ENCODE measurements at regions not wholly inside any gene's neighbourhood (a gene's known extent, or its start where the extent isn't known, plus 50 kb on each side); places are given as distances from the start of the nearest gene placed in this dataset.
"Not testable (repeated sequence)": the region's sequence is repeated elsewhere in the genome, so short reads cannot be mapped to it uniquely, and the experiment has no call there.

DNA sequence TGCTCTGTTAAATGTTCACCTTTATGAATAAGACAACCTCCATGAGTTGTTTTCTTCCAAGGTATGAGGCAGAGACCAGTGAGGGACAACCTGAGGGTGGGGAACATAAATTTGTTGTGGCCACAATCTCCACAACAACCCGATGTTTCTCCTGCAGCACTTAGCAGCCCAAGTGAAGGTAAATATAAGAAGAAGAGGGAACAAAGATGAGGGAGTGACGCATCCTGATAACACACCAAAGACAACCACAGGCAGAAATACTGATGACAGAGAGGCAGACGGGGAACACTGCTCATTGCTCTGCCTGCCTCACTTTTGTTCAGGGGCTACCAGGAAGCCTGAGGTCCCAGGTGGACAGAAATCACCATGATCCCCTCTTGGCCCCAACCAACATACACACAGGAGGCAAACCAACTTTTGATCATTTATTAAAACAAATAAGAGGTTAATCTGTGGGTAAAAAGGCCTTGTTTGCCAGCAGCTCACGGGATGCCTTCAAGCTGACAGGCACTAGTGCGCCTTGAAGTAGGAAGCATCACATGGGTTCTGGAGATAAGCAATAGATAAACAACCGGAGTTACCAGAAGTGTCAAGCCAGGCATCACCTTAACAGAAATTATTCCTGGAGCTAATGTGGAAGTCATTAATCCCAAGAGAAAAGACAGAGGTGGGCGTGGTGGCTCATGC, 104.9 kb upstream of the ALDH3B2 start:
- DNase-seq (ENCODE audit: extremely low read depth in 1 of 2, low read depth in 1 of 2): not testable (repeated sequence)

DNA sequence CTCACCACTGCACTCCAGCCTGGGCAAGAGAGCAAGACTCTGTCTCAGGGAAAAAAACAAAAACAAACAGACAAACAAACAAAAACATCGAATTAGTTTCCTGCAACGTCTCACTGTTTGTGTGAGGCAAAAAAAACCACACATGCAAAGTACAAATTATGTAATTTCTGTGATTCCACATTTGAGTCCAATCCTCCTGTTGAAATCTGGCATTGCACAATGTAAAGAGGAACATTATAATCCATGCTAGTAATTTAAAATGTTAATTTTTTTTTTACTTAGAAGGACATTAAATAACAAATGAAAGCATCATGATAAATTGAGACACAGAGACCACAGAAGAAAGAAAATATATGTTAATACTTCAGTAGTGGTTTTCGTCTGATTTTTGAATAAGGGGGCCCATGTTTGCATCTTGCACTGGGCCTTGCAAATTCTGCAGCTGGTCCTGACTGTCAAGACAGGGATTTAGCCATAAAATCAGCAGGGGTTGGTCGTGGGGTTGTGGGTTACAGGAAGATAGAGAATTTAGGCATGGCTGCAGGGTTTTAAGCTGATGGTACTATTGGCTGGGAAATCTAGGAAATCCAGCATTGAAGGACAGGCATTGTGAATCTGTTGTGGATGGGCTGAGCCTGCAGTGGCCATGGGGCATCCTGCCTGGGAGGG, 102.6 kb upstream of the ALDH3B2 start:
- no peak for DNase-seq (ENCODE audit: extremely low read depth in 1 of 2, low read depth in 1 of 2)

DNA sequence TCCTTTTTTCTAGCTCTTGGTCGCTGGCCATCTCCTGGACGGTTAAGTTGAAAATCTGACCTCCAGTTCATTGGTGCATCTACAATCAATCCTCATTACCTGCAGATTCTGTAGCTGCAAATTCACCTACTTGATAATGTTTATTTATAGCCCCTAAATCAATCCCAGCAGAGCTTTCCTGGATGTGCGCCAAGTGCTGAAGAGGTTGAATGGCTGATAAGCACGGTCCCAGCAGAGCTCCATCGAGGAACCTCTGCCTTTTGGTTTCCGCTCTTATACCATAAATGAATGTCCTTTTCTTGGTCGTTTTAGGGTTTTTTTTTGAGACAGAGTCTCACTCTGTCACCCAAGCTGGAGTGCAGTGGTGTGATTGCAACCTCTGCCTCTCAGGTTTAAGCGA, 99.8 kb upstream of the ALDH3B2 start:
- not testable (repeated sequence) for DNase-seq (ENCODE audit: extremely low read depth in 1 of 2, low read depth in 1 of 2)

DNA sequence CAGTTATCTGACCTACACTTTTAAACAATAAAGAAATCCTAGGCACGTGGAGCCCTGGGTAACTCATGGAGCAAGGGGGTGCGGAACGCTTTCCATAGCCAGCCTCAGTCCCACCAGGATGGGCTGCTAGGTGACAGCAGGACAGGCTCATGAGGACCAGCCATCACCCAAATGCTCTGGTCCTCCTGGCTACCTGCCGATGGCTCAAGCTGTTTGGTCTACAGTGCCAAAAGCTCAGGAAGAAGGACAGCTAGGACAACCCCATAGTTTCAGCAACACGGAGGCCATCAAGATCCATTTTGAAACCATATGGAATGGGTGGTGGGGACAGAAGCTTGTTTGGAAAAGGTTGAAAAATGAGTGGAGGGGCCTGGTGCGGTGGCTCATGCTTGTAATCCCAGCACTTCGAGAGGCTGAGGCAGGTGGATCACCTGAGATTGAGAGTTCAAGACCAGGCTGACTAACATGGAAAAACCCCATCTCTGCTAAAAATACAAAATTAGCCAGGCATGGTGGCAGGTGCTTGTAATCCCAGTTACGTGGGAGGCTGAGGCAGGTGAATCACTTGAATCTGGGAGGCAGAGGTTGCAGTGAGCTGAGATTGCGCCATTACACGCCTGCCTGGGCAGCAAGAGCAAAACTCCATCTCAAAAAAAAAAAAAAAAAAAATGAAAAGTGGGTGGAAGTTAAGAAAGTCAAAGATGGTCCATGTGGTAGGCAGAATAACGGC, 93.7 kb upstream of the ALDH3B2 start:
- peak in 1 of 2 donors; percentile 5 for DNase-seq (ENCODE audit: extremely low read depth in 1 of 2, low read depth in 1 of 2)

DNA sequence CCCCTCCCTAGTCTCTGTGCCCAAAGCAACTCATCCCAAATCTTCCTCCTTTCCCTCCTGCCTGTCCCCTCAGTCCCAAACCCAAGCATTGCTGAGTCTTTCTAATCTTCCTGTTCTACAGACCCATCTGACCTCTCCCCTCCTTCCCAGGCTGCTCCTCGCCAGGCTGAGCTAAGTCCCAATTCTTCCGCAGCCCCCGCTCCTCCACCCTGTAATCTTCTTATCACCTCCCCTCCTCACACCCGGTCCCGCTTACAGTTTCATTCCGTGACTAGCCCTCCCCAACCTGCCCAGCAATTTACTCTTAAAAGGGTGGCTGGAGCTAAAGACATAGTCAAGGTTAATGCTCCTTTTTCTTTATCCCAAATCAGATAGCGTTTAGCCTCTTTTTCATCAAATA, 86.8 kb upstream of the ALDH3B2 start:
- DNase-seq (ENCODE audit: extremely low read depth in 1 of 2, low read depth in 1 of 2): not testable (repeated sequence)

DNA sequence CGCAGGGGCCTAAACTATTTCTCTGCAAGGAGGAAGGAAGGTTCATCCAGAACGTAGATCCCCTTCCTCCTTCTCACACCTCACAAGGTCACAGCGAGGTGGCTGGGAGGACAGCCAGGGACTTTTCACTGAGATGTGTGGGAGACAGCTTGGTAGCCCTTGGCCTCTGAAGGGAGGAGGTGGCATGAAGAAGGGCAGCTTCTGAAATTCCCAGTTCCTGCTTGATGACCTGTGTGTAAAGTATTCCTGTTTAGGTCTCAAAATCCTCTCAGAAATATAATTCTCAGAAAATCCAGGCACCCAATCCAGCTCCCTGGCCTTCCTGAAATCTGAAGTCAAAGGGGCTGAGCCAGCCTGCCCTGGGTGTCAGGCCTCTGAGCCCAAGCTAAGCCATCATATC, 84.9 kb upstream of the ALDH3B2 start:
- DNase-seq (ENCODE audit: extremely low read depth in 1 of 2, low read depth in 1 of 2): not testable (repeated sequence)

DNA sequence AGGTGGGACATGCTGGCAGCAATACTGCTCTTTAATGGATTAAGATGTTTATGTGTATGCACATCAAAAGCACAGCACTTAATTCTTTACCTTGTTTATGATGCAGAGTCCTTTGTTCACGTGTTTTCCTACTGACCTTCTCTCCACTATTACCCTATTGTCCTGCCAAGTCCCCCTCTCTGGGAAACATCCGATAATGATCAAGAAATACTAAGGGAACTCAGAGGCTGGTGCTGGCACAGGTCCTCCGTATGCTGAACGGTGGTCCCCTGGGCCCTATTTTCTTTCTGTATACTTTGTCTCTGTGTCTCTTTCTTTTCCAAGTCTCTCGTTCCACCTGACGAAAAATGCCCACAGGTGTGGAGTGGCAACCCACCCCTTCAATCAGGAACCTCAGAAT, 84.0 kb upstream of the ALDH3B2 start:
- DNase-seq (ENCODE audit: extremely low read depth in 1 of 2, low read depth in 1 of 2): not testable (repeated sequence)

DNA sequence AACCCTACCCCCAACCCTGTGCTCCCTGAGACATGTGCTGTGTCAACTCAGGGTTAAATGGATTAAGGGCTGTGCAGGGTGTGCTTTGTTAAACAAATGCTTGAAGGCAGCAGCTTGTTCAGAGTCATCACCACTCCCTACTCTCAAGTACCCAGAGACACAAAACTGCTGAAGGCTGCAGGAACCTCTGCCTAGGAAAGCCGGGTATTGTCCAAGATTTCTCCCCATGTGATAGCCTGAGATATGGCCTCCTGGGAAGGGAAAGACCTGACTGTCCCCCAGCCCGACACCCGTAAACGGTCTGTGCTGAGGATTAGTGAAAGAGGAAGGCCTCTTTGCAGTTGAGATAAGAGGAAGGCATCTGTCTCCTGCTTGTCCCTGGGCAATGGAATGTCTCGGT, 83.6 kb upstream of the ALDH3B2 start:
- DNase-seq (ENCODE audit: extremely low read depth in 1 of 2, low read depth in 1 of 2): not testable (repeated sequence)

DNA sequence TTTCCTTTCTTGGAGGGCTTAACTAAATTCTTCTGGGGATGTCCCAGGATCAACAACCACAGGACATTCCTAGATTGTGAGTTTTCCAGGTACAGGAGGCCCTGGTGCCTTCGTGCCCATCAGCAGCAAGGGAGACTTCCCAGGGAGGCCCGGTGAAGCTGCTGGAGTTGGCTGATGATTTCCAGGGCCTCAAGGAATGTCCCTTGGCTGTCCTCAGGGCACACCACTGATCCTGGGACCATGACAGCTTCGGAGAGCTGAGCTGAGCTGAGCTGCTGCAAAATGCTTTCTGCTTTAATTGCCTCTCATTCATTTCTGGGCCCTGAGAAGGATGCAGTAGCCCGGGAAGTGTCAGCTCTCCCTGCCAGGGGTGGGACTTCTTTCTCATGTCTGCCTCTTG, 79.4 kb upstream of the ALDH3B2 start:
- DNase-seq (ENCODE audit: extremely low read depth in 1 of 2, low read depth in 1 of 2): not testable (repeated sequence)

DNA sequence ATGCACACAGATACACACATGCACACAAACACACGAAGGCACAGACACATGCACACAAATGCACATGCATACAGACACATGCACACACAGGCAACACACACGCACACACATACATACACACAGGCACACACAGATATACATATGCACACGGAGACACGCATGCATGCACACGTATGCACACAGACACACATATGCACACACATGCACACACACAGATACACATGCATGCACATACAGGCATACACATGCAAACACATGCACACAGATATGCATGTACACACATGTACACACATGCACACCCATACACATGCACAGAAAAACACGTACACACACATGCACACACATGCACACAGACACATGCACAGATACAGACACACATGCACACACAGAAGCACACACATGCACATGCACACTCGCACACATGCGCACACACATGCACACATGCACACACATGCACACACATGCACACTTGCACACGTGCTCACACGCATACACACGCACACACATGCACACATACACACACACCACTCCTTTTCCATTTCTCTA, 70.8 kb upstream of the ALDH3B2 start:
- DNase-seq (ENCODE audit: extremely low read depth in 1 of 2, low read depth in 1 of 2): no peak

DNA sequence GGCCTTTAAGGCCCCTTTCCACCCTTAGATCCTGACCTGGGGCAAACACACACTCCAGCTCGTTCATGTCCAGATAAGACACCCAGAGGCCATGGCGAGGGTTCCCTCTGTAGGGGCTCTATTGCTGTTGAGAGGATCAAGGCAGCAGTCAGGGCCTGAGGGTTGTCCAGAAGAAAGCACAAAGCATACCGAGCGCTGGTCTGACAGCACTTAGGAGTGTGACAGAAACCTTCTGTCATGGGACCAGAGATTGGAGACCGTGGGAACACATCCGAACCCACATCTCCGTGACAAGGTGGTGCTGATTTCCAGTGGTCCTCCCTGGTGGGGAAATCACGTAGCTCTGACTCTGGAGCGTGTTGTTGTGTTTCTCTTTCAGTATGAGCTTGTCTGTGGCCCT, 69.8 kb upstream of the ALDH3B2 start:
- DNase-seq (ENCODE audit: extremely low read depth in 1 of 2, low read depth in 1 of 2): not testable (repeated sequence)

DNA sequence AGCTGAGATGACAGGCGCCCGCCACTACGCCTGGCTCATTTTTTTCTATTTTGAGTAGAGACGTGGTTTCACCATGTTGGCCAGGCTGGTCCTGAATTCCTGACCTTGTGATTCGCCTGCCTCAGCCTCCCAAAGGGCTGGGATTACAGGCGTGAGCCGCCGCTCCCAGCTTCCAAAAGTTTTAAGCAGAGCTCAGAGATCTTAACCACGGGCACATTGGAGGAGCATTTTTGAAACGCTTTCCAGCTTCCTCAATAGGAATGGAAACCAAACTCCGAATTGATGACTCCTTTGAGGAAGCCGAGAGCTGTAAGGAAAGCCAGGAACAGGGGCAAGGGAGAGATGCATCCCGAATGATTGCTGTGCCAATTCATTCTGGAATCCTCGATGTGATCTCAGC, 63.8 kb upstream of the ALDH3B2 start:
- DNase-seq (ENCODE audit: extremely low read depth in 1 of 2, low read depth in 1 of 2): not testable (repeated sequence)

DNA sequence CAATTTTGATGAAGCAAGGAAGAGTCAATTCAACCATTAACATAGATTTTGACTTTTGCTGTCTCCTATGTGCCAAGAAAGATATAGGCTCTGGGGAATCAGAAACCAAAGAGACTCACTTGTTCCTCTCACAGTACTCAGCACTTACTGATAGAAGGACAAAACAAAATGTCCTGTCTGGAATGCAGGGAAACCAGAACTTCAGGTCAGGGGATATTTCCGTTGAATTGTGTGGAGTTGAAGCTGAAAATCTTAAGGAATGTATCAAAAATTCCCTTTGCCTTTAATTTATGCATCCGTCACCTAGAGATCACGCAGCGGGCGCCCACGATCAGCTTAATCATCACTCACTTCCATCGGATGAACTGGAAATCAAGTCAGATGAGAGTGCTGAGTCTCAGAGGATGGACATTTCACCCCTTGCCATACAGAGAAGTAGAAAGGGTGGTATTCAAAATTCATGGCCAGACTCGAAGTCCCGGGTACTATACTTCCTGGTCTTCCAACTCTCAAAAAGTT, 63.2 kb upstream of the ALDH3B2 start:
- not testable (repeated sequence) for DNase-seq (ENCODE audit: extremely low read depth in 1 of 2, low read depth in 1 of 2)

DNA sequence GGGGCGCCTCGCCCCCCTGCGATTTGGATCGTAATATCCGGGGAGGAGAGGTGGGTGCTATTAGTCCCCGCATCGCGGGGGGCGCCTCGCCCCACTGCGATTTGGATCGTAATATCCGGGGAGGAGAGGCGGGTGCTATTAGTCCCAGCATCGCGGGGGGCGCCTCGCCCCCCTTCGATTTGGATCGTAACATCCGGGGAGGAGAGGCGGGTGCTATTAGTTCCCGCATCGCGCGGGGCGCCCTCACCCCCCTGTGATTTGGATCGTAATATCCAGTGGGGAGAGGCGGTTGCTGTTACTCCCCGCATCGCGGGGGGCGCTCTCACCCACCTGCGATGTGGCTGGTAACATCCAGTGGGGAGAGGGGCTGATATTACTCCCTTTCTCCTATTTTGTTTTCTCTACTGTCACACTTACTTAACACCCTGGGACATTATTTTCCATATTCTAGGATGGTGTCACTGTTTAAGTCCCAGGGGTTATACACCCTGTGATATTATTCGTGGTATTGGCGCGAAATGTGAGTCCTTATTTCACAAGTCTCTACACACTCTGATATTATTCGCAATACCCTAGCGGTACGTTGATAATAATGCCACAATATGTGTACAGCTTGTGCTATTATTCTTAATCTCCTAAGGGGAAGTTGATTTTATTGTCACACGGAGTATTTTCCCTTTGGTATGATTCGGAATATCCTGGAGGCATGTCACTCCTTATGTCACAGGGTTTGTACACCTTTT, 57.8 kb upstream of the ALDH3B2 start:
- peak; percentile 9 to 21 for DNase-seq (ENCODE audit: extremely low read depth in 1 of 2, low read depth in 1 of 2)

DNA sequence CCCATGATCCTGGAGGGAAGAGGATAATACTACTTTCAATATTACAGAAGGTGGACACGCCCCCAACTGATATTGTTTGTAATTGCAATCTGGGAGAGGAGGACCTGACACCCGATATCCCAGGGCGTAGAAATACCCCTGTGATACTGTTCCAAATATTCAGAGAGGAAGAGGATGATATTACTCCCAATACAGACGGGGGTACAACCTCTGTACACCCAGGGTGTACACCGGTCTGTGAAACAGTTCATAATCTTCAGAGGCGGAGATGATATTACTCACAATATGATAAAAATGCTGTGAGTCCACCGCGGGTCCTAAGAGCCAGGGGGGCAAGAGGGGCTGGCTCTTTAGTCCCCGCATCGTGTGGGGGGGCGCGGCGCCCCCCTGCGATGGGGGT, 57.2 kb upstream of the ALDH3B2 start:
- no peak for DNase-seq (ENCODE audit: extremely low read depth in 1 of 2, low read depth in 1 of 2)

DNA sequence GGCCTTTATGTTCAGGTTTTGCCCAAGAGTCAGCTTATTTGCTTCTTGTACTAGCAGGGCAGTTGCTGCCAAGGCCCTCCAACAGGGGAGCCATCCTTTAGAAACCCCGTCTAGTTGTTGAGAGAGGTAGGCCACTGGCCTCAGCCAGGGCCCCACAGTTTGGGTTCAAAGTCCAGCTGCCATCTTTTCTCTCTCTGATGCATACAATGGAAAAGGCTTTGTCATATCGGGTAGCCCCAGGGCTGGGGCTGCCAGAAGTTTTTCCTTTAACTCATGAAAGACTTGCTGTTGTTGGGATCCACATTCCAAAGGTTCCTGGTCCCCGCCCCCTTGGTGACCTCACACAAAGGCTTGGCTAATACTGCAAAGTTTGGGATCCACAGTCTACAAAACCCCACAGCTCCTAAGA, 53.7 kb upstream of the ALDH3B2 start:
- DNase-seq (ENCODE audit: extremely low read depth in 1 of 2, low read depth in 1 of 2): not testable (repeated sequence)

DNA sequence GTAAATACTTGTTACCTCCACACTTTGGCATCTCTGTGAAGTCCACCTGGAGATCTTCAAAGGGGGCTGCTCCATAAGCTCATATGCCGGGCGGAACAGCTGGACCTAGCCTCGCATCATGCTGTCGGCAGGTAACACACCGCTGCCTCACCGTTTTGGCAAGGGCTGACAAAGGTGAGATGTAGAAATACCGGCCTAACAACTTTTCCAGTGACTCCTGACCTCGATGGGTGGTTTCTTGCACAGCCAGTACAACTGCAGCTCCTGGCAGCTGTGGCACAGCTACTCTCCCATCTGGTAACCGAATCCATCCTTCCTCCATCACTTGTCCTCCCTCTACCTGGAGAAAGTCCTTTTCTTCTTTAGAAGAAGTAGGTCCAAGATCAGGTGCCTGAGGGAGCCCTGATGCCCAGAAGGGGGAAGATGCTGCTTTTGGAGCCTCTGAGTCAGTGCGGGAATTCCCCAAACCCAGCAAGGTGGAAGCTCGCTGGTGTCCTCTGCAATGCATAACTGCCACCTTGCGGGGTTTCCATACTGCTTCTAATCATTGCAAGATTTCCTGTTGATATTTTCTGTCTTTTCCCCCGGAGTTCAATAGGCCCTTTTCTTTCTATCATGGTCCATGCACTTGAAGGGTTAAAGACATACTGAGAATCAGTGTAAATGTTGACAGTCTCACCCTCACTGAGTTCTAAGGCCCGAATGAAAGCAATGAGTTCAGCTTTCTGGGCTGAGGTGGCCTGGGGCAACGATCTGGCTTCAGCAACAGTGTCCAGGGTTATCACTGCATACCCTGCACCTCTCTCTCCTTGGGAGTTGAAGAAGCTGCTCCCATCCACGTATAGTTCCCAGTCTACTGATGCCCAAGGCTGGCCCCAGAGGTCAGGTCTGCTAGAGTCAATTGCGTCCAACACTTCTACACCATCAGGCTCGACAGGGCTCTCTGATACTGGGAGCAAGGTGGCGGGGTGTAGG, 52.9 kb upstream of the ALDH3B2 start:
- peak; percentile 11 to 31 for DNase-seq (ENCODE audit: extremely low read depth in 1 of 2, low read depth in 1 of 2)

All from stimulated activated CD8-positive, alpha-beta memory T cell treated with anti-CD3 and anti-CD28 coated beads, Interleukin-7, amount 100 ng/mL, for 48 hours (primary cell).